NCI-H1436 treated with DMSO at 0.1 percent for 48 hours (cell line): ENCODE measurements at regions not wholly inside any gene's neighbourhood (a gene's known extent, or its start where the extent isn't known, plus 50 kb on each side); places are given as distances from the start of the nearest gene placed in this dataset.

Experiments used
- DNase-seq: peaks from one replicate; lab custom pipeline; 2025; lab: John Stamatoyannopoulos, UW

DNA sequence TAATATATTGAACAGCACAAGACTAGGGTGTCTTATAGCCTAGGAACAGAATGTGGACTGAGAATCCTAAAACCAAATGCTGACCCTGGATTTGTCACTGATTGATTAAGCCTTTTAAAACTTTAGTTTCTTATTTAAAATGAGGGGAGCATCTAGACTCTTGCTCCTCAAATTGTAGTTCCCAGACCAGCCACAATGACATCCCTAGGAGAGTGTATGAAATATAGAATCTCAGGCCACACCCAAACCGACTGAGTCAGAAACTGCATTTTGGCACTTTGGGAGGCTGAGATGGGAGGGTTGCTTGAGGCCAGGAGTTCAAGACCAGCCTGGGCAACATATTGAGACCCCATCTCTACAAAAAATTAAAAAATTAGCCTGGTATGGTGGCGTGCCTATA is 287.8 kb upstream of the UMPS start:
- DNase-seq, result no peak

DNA sequence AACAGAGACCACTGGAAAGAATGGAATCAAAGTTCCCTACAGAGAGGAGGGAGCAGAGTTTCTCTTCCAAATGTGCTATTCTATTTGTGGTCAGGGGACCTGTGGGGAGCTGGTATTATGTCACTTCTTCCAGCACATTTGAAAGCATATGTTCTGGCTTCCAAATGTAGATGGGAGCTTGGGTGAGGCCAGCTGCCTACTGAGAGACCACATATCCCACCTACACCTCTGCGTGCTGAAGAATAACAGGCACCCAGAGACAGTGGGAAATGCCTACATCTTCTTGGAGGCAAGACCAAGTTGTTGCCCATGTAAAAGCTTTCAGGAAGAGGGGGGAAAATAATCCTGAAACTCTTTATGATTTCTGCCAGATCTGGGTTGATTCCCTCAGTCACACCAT is 286.8 kb upstream of the UMPS start:
- DNase-seq, result no peak

DNA sequence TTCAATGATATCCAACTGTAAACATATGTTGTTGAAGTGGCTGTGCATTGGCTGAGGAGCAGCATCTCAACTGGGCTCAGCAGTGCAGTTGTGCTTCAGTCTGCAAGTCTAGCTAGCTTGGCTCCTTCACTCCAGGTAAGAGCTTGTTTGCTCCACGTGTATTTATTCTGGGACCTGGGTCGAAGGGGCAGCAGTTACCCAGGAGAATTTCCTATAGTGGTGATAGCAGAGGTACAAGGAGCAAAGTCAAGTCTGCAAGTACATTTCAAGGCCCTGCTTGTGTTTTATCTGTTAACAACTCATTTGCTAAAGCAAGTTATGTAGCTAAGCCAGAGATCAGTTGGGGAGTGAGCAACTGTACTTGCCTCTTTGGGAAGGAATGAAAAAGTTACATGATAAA is 286.2 kb upstream of the UMPS start:
- DNase-seq, result no peak

DNA sequence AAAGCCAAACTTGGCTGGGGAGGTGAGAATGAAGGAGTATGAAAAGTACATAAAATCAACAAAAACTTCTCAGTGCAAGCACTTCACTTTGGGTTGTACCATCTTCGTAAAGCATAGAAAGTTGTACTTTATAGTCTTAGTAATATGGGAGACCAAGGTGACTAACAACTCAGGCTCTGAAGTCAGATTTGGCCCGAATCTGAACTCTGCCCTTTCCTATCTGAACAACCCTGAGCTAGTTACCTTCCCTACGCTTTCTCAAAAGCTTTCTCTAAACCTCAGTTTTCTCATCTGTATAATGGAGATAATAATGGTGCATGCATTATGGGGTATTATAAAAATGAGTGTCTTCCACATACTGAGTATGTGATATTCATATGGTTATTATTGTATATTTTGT is 285.4 kb upstream of the UMPS start:
- no peak for DNase-seq

DNA sequence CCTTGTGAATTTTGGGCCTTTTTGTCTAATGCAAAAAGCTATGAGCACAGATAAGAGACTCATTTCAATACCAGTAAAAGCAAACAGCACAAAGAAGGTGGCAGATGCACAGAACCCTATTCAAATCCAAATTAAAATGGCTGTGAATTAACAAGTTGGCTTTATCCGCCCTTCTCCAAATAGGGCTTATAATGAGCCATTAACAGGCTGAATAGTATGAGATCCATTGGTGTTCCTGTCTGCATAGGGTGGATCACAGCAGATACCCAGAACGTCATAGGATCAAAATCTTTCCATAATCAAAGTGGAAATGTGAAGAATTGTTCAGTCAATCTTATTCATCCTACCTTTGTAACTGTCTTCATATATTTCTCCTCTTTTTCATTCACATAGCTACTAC is 282.4 kb upstream of the UMPS start:
- DNase-seq, result no peak

DNA sequence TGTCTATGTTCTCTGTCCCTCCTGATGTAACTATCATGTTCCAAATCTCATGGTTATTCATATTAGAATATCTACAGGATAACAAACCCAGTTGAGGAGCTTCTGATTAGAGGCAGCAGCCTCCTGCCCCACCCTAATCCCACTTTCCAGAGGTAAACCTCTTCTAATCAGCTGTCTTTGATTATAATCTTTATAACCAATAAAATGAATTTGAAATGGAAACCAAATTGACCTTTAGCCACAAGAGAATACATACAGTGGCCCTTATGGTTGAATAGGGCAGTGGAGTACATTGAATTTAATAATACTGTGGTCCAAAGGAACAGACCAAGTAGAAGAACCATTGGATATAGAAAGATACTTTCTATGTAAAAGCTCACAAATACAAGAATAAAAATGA is 281.3 kb upstream of the UMPS start:
- DNase-seq, result no peak

DNA sequence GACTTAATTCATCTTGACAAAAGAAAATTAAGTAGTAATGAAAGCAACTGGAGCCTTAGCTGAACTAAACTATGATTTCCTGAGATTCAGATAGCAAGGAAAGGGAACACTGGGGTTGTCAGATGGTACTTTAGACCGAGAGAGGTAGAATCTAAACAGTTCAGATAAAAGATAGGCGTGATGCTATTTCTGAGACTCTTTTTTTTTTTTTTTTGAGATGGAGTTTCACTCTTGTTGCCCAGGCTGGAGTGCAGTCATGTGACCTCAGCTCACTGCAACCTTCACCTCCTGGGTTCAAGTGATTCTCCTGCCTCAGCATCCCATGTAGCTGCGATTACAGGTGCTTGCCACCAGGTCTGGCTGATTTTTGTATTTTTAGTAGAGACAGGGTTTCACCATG is 279.9 kb upstream of the UMPS start:
- DNase-seq, result no peak

DNA sequence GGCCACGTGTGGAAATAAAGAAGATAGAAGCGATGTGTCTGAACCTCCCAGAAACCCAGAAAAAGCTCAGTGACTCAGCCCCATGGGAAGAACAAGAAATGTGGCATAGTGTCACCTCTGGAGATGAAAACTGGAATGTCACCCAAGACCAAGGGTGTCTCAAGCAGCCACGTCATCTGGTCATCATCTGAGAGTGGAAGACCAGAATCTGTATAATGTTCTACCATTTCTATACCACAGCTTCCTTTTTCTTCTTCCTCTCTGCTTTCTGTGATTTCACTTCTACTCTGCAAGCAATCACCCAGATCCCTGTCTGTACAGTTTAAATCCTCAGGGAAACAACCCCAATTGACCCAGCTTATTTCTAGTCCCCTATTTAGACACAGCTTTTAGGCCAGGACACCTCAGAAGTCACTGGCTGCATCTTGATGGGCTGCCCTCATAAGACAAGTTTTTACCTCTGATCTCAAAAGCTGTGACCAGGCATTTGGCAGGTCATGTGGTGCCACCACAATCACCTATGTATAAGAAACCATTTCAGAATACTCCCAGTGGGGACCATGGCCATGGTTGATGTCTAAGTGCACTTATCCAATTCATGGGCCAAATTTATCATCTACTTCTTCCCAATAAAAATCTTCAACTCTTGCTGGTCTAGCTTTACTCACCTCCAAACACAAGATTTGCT is 278.5 kb upstream of the UMPS start:
- DNase-seq, result no peak

DNA sequence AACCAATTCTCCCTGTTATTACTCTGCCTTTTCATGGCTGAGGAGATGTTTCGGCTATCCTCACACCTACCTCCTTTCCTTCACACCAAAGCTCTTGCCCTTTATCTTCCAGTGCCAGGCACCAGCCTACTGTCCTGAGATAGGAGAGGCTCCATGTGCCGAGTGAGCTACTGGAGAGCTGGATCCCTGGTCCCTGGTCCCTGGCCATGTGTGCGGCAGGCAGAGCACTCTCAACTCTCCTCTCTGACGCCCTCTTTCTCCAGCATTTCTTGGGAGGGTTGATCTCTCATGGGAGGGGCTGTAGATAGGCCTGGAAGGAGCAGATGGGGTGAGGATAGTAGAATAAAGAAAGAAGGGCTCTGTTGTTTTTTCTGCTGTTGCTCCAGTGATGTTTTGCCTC is 277.1 kb upstream of the UMPS start:
- DNase-seq, result no peak

DNA sequence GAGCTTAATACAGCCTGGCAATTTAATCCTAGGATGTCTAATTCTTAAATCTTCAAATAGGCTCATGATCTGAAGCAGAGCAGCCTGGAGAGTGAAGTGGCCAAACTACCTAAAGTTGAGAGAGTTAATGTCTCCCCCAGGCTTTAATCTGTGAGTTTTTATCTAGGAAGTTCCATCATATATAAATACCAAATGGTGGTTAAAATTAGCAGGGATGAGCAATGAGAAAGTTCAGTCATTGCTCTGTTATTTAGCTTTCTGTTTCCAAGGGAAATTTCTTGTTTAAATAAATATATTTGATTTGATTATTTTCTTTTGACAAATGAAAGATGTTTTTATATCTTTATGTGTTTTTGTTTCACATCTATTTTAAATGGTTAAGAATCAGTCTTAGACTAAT is 274.4 kb upstream of the UMPS start:
- DNase-seq, result no peak

DNA sequence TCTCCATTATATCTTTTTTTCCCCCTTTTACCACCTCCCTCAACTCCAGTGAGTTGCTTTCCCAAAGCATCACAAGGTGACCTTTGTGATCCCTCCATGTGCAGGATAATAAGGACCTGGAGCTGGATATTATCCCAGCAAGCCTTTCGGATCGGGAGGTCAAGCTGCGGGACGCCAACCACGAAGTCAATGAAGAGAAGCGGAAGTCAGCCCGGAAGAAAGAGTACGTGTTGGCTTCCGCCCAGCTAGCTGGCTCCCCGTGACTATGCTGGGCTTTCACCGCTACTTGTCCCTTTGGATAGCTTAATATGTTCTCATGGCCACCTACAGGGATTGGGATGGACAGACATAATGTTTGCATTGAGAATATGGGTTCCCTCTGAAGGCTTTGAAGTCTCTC is 273.7 kb upstream of the UMPS start:
- DNase-seq, result no peak

DNA sequence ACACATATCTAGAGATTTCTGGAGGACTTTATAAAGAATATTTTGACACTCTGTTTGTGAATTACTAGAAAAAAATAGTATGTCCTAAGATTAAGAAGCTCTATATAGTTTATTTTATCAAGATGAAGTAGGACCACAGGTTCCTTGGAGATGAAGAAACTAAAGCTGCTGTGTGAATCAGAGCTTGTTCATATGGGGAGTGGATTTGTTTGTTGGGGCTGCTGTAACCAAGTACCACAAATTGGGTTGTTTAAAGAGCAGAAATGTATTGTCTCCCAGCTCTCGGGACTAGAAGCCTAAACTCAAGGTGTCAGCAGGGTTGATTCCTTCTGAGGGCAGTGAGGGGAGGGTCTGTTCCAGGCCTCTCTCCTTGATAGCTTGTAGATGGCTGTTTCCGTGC is 270.6 kb upstream of the UMPS start:
- DNase-seq, result no peak

DNA sequence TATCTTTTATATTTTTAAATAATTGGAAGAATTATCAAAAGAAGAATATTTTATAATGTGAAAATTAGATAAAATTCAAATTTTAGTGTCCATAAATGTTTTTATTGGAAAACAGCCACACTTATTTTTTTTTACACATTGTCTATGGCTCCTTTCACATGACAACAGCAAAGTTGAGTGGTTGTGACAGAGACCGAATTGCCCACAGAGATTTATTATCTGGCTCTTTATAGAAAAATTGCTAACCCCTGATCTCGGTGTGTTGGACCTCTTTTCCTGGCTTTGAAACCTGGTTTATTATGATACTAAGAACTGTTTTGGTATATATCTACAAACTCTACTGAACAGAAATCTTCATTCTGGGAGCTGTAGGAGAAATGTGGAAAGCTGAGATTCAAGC is 269.1 kb upstream of the UMPS start:
- DNase-seq, result no peak

DNA sequence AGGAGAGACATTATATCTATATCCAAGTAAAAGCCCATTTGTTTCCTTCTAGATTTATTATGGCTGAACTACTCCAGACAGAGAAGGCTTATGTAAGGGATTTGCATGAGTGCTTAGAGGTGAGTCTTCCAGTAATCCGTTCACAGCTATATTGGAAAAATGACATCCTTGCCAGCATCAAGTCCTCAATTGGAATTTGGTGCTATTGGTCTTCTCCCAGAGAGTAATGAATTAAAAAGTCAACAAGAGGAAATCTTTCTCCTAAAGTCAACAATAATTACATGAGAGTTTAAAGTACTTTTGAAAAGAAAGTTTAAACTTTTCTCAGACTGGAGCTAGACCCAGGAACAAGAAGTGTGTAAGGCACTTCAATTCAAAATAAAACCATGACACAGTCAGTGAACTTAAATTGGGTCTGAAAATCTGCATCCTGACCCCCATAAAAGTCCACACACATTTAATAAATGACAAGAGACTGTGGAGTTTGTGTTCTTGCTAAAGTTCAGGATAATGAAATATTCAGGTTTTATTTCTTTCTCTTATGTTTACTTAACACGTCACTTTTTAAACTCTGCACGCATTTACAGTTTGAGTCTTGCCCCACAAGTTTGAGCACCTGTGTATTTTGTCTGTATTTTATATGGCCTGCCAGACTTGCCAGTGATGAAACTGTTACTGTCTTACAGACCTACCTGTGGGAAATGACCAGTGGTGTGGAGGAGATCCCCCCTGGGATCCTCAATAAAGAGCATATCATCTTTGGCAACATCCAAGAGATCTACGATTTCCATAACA is 268.2 kb upstream of the UMPS start:
- no peak for DNase-seq

DNA sequence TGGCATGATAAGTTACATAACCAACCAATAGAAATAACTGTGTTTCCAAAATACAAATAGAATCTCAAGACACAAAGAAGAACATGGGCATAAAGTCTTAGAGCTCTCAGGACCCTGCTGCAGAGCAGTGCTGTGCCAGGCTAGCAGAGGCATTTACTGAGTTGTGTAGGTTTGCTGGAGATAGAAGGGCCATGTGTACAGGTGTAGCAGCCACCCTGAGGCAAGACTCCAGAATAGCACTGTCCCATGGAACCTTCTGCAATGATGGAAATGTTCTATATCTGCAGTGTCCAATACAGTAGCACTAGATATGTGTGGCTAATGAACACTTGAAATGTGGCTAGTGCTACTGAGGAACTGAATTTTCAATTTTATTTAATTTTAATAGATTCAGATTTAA is 267.0 kb upstream of the UMPS start:
- no peak for DNase-seq

DNA sequence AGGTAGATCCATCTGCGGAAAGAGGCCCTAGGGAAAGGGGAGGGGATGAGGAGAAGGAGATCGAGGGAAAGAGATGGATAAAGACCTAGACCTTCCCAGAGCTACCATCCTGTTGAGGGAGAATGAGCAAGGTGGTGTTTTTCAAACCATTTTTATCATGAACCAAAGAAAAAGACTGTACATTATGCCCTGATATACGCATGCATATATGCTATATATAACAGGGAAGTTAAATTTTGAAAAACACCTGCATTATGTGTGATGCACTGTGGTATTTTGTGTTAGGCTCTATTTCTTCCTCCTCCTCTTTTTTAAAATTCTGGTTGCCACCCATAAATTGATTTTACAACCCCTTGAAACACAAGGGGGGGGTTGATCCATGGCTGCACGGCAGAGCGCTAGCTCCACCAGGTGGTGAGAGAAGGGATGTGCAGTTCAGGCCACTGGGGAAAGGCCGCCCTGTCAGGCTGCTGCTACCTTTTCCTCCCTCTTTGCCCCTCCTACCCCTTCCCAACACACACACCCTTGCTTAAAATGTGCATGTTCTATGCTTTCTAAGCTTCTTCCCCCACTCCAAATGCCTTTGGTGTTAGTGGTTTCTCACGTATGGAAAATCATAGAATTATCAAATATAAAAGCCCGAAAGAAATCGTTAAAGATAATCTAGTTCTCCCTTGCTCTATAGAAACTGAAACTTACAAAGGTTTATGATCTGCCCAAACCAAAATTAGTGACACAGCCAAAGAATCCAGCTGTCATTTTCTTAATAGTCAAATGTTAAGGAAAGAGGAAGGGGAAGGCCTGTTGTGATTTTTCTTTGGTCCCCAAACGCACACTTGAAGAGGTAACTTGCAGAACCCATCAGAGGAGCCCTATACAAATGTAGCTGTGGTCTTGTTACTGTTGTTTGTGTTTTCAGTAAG is 262.0 kb upstream of the UMPS start:
- DNase-seq, result no peak

DNA sequence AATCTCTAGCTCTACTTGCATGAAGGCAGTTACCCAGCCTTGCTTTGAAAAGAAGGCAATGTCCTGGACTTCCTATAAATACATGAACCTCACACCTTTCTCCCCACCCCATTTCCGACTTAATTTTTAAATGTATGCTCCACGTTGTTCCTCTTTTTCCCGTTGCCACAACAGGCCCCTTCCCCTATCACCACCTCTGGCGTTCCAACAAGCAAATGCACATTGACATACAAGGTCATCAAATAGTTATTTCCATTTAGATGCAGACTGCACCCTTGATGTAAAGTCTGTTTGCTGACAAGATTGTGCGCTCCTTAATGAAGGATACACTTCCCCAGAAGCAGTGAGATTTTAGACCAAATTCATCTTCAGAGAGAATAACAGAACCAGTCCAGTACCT is 260.7 kb upstream of the UMPS start:
- DNase-seq, result no peak

DNA sequence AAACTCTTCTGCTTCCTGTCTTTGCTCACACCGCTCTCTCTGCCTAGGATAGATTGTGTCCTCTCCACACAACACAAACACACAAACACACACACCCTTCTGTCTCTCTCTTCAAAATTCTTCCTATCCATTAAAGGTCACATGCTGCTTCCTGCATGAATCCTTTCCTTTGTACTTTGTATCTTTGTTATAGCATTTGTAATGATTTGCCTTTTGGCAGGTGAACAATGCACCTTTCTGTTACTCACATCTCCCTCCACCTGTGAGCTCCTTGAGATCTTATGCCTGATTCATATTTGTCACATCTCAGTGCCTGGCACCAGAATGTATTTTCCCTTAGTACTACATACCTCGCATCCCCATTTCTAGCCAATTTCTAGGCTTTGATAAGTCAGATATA is 251.4 kb upstream of the UMPS start:
- DNase-seq, result no peak

DNA sequence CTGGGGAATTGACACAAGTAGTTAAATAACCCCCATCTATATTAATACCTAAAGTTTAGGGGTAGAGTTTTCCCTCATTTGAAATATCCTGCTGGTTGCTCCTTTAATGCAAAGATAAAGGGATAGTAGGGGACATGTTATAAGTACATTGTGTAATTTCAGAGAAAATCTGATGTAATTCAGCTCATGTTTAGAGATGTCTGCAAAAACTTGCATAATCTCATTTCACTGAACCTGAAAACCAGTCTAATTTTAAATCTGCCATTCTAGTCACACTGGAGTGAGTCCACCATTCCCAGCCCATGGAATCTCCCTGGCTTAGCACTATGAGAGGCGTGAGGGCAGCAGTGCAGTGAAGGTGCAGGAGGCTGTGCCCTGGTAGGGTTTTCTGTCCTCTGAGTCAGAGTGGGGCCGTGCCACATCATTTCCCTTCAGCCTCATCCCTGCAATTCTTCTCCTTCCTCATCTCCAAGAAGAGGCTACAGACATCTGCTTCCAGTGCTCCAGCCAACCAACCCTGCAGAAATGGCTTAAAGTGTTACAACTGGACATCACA is 246.3 kb upstream of the UMPS start:
- DNase-seq, result no peak

DNA sequence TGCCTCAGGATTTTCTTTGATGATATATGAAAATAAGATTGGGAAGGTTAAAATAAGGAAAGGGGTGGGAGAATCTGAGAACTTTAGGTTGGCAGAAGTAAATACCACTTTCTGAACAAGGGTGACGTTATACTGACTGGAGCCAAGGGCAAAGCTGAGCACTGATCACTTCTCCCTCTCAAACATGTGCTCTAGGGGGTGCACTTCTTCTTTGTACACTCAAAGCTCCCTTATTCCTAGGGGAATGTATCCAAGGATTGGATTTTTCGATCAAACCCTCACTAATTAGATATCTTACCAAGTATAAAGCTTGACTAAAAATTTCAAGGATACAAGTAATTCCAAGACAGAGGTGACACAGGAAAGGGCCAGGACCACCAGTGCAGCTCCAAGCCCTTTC is 243.9 kb upstream of the UMPS start:
- DNase-seq, result no peak

DNA sequence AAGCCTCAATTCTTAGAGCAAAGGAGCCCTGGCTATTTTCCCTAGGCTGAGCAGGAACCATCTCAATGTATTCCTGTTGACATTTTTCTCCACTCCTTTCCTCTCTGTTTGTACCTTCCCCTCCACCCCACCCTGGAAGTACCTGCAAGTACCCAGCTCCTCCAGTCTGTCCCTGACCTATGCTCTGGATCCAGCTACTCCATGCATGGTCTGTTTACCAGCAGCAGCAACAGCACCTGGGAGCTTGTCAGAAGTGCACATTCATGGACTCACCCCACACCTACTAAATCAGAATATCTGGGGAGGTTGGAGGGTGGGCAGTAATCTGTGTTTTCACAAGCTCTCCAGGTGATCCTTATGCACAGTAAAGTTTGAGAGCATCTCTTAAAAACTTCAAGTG is 240.7 kb upstream of the UMPS start:
- DNase-seq, result no peak

DNA sequence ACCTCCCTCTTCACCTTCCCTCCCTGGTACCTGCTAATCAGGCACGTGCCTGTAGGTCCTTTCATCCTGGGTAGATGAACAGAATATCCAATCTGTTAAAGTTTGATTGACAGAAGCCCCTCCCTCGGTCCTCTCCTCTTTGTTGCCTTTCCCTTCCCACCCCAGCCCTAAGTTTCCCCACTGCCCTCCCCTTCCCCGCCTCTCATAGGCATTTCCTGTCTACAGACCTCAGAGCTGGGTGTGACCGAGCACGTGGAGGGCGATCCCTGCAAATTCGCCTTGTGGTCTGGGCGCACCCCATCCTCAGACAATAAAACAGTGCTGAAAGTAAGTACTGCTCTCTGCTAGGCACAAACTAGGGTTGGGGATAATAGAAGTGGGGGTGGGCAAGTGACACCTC is 239.2 kb upstream of the UMPS start:
- DNase-seq, result no peak

DNA sequence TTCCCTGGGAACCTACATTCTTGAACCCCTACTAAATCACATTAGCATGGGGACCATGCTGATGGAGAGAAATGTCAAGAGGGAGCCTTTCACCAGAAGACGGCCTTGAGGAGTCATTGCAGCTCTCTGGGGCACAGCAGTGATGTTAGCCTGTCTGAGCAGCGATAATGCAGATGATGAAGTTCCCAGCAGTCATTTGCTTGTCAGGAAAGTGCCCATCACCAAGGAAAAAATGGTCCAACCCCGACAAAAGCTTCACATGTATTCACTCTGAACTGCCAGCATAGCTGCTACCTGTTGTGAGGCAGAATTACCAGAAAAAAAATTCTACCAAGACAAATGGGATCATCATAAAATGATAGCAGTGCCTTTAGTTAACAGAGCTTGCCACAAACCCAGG is 238.4 kb upstream of the UMPS start:
- DNase-seq, result no peak
